Adipocyte (in vitro differentiated cells): ENCODE measurements at regions not wholly inside any gene's neighbourhood (a gene's known extent, or its start where the extent isn't known, plus 50 kb on each side); places are given as distances from the start of the nearest gene placed in this dataset.
"Not testable (repeated sequence)": the region's sequence is repeated elsewhere in the genome, so short reads cannot be mapped to it uniquely, and the experiment has no call there.

Experiments
- DNase-seq: peaks from one replicate; pipeline ENCODE4 v3.0.0-alpha.2; 2015; ENCODE audit warnings: low read depth
- H3K27me3 ChIP-seq: replicated peaks from 2 replicates; pipeline ENCODE4 v1.7.0; 2013; ENCODE audit warnings: mild to moderate bottlenecking, low read length, moderate library complexity; ENCODE audit not compliant: control insufficient read depth, insufficient read depth
- H3K36me3 ChIP-seq: 2 replicates; pipeline ENCODE4 v1.7.0; 2013; ENCODE audit warnings: low read length, mild to moderate bottlenecking, moderate library complexity; ENCODE audit not compliant: control insufficient read depth, insufficient read depth, severe bottlenecking
- H3K4me1 ChIP-seq: 2 replicates; pipeline ENCODE4 v1.7.0; 2013; ENCODE audit warnings: mild to moderate bottlenecking, low read length, moderate library complexity; ENCODE audit not compliant: control insufficient read depth, insufficient read depth
- H3K4me3 ChIP-seq: 2 replicates; pipeline ENCODE4 v1.7.0; 2013; ENCODE audit warnings: mild to moderate bottlenecking, low read length, moderate library complexity
- H3K9ac ChIP-seq: 2 replicates; pipeline ENCODE4 v1.7.0; 2013; ENCODE audit warnings: mild to moderate bottlenecking, low read length, moderate library complexity
- H3K9me3 ChIP-seq: 2 replicates; pipeline ENCODE4 v1.7.0; 2013; ENCODE audit warnings: mild to moderate bottlenecking, low read length, moderate library complexity; ENCODE audit not compliant: control insufficient read depth

- not testable (repeated sequence) for H3K27me3 ChIP-seq, DNase-seq, H3K4me3 ChIP-seq
These were observed 712.8 kb upstream of the MBL2 start for GRCh38 chr10:53485422-53485821.

GRCh38 chr10:53479365-53479764, 706.8 kb upstream of the MBL2 start:
- H3K36me3 ChIP-seq, result no peaks in the 10 kb centered on the region
- no peak overlapping the region for H3K4me3 ChIP-seq
- H3K27me3 ChIP-seq, result no peaks in the 10 kb centered on the region
- no peak overlapping the region for H3K9ac ChIP-seq
- no peaks in the 10 kb centered on the region for H3K9me3 ChIP-seq
- no peak for DNase-seq
- no peaks in the 10 kb centered on the region for H3K4me1 ChIP-seq

More at GRCh38 chr10:53485422-53485821, 712.8 kb upstream of the MBL2 start:
- H3K4me1 ChIP-seq, H3K36me3 ChIP-seq, H3K9ac ChIP-seq, H3K9me3 ChIP-seq: not testable (repeated sequence)

GRCh38 chr10:53477313-53477675, 704.7 kb upstream of the MBL2 start:
- H3K9ac ChIP-seq, result no peak overlapping the region
- H3K9me3 ChIP-seq, result no peaks in the 10 kb centered on the region
- H3K36me3 ChIP-seq, result no peaks in the 10 kb centered on the region
- H3K27me3 ChIP-seq, result no peaks in the 10 kb centered on the region
- no peaks in the 10 kb centered on the region for H3K4me1 ChIP-seq
- no peak for DNase-seq
- H3K4me3 ChIP-seq, result no peak overlapping the region

GRCh38 chr10:53476650-53477312, 704.2 kb upstream of the MBL2 start:
- no peak overlapping the region for H3K9ac ChIP-seq
- H3K27me3 ChIP-seq, result no peaks in the 10 kb centered on the region
- no peaks in the 10 kb centered on the region for H3K36me3 ChIP-seq
- H3K4me3 ChIP-seq, result no peak overlapping the region
- H3K4me1 ChIP-seq, result no peaks in the 10 kb centered on the region
- H3K9me3 ChIP-seq, result no peaks in the 10 kb centered on the region
- DNase-seq, result no peak

GRCh38 chr10:53469383-53469782, 696.8 kb upstream of the MBL2 start:
- no peaks in the 10 kb centered on the region for H3K36me3 ChIP-seq

GRCh38 chr10:53463539-53463938, 691.0 kb upstream of the MBL2 start:
- Histone ChIP-seq H3K9me3 (no peaks in the 10 kb centered on the region), H3K4me3 (no peak overlapping the region), H3K4me1 (no peaks in the 10 kb centered on the region), H3K36me3 (no peaks in the 10 kb centered on the region), H3K9ac (no peak overlapping the region), H3K27me3 (no peaks in the 10 kb centered on the region)
- no peak for DNase-seq

More at GRCh38 chr10:53469383-53469782, 696.8 kb upstream of the MBL2 start:
- Histone ChIP-seq H3K4me1 (no peaks in the 10 kb centered on the region), H3K4me3 (no peak overlapping the region), H3K9me3 (no peaks in the 10 kb centered on the region), H3K27me3 (no peaks in the 10 kb centered on the region), H3K9ac (no peak overlapping the region)
- no peak for DNase-seq

GRCh38 chr10:53458007-53458406, 685.4 kb upstream of the MBL2 start:
- no peak for DNase-seq
- Histone ChIP-seq H3K9ac (no peak overlapping the region), H3K36me3 (no peaks in the 10 kb centered on the region), H3K9me3 (no peaks in the 10 kb centered on the region), H3K27me3 (no peaks in the 10 kb centered on the region), H3K4me1 (no peaks in the 10 kb centered on the region), H3K4me3 (no peak overlapping the region)

GRCh38 chr10:53453196-53453595, 680.6 kb upstream of the MBL2 start:
- no peaks in the 10 kb centered on the region for H3K36me3 ChIP-seq
- H3K9me3 ChIP-seq, result no peaks in the 10 kb centered on the region
- DNase-seq, result no peak
- H3K4me1 ChIP-seq, result no peaks in the 10 kb centered on the region
- no peak overlapping the region for H3K9ac ChIP-seq
- H3K4me3 ChIP-seq, result no peak overlapping the region
- H3K27me3 ChIP-seq, result no peaks in the 10 kb centered on the region

- Histone ChIP-seq H3K9me3 (no peaks in the 10 kb centered on the region), H3K36me3 (no peaks in the 10 kb centered on the region), H3K4me1 (no peaks in the 10 kb centered on the region), H3K27me3 (no peaks in the 10 kb centered on the region), H3K4me3 (no peak overlapping the region), H3K9ac (no peak overlapping the region)
- DNase-seq, result no peak
These were observed 675.0 kb upstream of the MBL2 start for GRCh38 chr10:53447576-53447975.

- Histone ChIP-seq H3K4me1 (no peaks in the 10 kb centered on the region), H3K36me3 (no peaks in the 10 kb centered on the region), H3K4me3 (no peak overlapping the region), H3K9ac (no peak overlapping the region), H3K9me3 (no peaks in the 10 kb centered on the region), H3K27me3 (no peaks in the 10 kb centered on the region)
- no peak for DNase-seq
These were observed 669.3 kb upstream of the MBL2 start for GRCh38 chr10:53441843-53442242.

GRCh38 chr10:53440601-53441000, 668.0 kb upstream of the MBL2 start:
- no peaks in the 10 kb centered on the region for H3K9me3 ChIP-seq
- H3K27me3 ChIP-seq, result no peaks in the 10 kb centered on the region
- H3K4me3 ChIP-seq, result no peak overlapping the region
- no peaks in the 10 kb centered on the region for H3K36me3 ChIP-seq
- DNase-seq, result no peak
- no peak overlapping the region for H3K9ac ChIP-seq
- H3K4me1 ChIP-seq, result no peaks in the 10 kb centered on the region

- H3K9me3 ChIP-seq, H3K27me3 ChIP-seq, H3K36me3 ChIP-seq, H3K4me3 ChIP-seq, H3K9ac ChIP-seq, H3K4me1 ChIP-seq, DNase-seq: not testable (repeated sequence)
These were observed 666.5 kb upstream of the MBL2 start for GRCh38 chr10:53439075-53439474.
